ENCODE measurements at regions not wholly inside any gene's neighbourhood (a gene's known extent, or its start where the extent isn't known, plus 50 kb on each side); places are given as distances from the start of the nearest gene placed in this dataset.

DNA sequence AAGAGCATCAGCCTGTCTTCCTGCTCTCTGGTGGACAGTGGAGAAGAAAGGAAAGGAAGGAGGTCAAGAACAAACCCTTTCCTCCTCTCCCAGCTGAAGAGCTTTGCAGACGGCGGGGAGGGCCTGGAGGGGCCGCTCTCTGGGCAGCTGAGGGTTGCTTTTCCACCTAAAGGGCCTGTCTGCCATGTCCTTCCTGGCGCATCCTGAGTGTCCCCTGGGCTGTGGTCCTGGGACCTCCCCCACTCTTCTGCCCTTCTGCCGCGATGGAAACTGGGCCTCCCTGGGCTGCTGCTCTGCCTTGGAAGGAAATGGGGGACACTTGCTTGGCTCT is 107.0 kb downstream of the ETS2 start:
- ChIA-PET POLR2A (ENCODE audit: unreplicated experiment) (no interaction called here), CTCF (no interaction called here)
- Histone ChIP-seq H3K4ac (ENCODE audit: low read depth, low read length) (peak overlapping the region; percentile 58), H3K14ac (replicated peaks; ENCODE audit: low read depth, low read length) (no peak overlapping the region), H2AFZ (replicated peaks; ENCODE audit: low read length, poor library complexity) (peak overlapping the region; percentile 68), H3K4me3 (ENCODE audit: insufficient read depth, low read depth, low read length) (no peak overlapping the region), H3K4me1 (ENCODE audit: control insufficient read depth, insufficient read depth, low read length) (peaks cover 17% of the 10 kb centered on the region), H2BK20ac (ENCODE audit: low read depth, low read length) (peak overlapping the region; percentile 75), H4K8ac (ENCODE audit: low read depth in 2 of 2, low read length in 2 of 2) (no peak overlapping the region; a peak in 1 of 4 replicates), H2AK9ac (replicated peaks; ENCODE audit: low read depth, low read length, poor library complexity) (peak overlapping the region; percentile 71), H3K27me3 (ENCODE audit: control insufficient read depth, insufficient read depth, low read length) (no peaks in the 10 kb centered on the region), H2BK15ac (ENCODE audit: low read depth, low read length) (peak overlapping the region; percentile 25; the same call in 1 of the 3 replicates), H3K23ac (ENCODE audit: low read depth, low read length) (no peak overlapping the region), H4K91ac (ENCODE audit: insufficient read depth, low read depth, low read length) (peak overlapping the region; percentile 31), H3K27ac (ENCODE audit: insufficient read depth, low read length) (no peak overlapping the region), H3K79me1 (ENCODE audit: low read depth in 1 of 2, low read length in 2 of 2) (no peaks in the 10 kb centered on the region), H3K18ac (ENCODE audit: low read depth, low read length) (no peak overlapping the region; the same call in 1 of the 2 replicates), H2AK5ac (ENCODE audit: low read depth, low read length) (peak overlapping the region; percentile 37), H3K36me3 (ENCODE audit: control insufficient read depth, insufficient read depth, low read length) (no peaks in the 10 kb centered on the region), H2BK120ac (ENCODE audit: low read depth, low read length) (peak overlapping the region; percentile 65), H4K5ac (ENCODE audit: low read depth, low read length) (no peak overlapping the region), H3K9me1 (ENCODE audit: insufficient read depth, low read length) (peaks cover 14% of the 10 kb centered on the region), H3K4me2 (ENCODE audit: low read depth, low read length) (no peak overlapping the region), H2BK5ac (ENCODE audit: low read depth, low read length, poor library complexity, severe bottlenecking) (no peak overlapping the region), H4K20me1 (ENCODE audit: insufficient read depth, low read length) (no peaks in the 10 kb centered on the region), H3K9ac (ENCODE audit: low read depth, low read length) (no peak overlapping the region), H3K9me3 (ENCODE audit: control insufficient read depth, insufficient read depth, low read length) (no peaks in the 10 kb centered on the region), H3K56ac (ENCODE audit: extremely low read depth, insufficient read depth, low read length) (no peak overlapping the region)
- TF ChIP-seq SMC3 (IDR thresholded peaks at IDR 0.05; ENCODE audit: low read depth, low read length), result no peak
- TF ChIP-seq BHLHE40 (IDR thresholded peaks at IDR 0.05; ENCODE audit: low read depth, low read length), result no peak
- no peak for TF ChIP-seq RCOR1 (IDR thresholded peaks at IDR 0.05; ENCODE audit: insufficient replicate concordance, low read length)
- TF ChIP-seq RFX5 (IDR thresholded peaks at IDR 0.05; ENCODE audit: low read depth, low read length), result no peak
- no peak for TF ChIP-seq CEBPB (IDR thresholded peaks at IDR 0.05; ENCODE audit: low read depth, low read length)
- TF ChIP-seq, protein P1, sequence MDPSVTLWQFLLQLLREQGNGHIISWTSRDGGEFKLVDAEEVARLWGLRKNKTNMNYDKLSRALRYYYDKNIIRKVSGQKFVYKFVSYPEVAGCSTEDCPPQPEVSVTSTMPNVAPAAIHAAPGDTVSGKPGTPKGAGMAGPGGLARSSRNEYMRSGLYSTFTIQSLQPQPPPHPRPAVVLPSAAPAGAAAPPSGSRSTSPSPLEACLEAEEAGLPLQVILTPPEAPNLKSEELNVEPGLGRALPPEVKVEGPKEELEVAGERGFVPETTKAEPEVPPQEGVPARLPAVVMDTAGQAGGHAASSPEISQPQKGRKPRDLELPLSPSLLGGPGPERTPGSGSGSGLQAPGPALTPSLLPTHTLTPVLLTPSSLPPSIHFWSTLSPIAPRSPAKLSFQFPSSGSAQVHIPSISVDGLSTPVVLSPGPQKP (IDR thresholded peaks at IDR 0.05; ENCODE audit: borderline replicate concordance, low read depth, low read length), result no peak
- no peak for TF ChIP-seq MAFK (IDR thresholded peaks at IDR 0.05; ENCODE audit: low read depth, low read length)
- no peak for TF ChIP-seq NFE2L2 (IDR thresholded peaks at IDR 0.05; ENCODE audit: low read depth, low read length)
- no peak for TF ChIP-seq POLR2A (IDR thresholded peaks at IDR 0.05; ENCODE audit: low read depth, low read length)
- TF ChIP-seq, protein P2, sequence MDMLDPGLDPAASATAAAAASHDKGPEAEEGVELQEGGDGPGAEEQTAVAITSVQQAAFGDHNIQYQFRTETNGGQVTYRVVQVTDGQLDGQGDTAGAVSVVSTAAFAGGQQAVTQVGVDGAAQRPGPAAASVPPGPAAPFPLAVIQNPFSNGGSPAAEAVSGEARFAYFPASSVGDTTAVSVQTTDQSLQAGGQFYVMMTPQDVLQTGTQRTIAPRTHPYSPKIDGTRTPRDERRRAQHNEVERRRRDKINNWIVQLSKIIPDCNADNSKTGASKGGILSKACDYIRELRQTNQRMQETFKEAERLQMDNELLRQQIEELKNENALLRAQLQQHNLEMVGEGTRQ (IDR thresholded peaks at IDR 0.05; ENCODE audit: low read depth, low read length), result no peak
- TF ChIP-seq MAZ (IDR thresholded peaks at IDR 0.05; ENCODE audit: borderline replicate concordance, low read depth, low read length), result no peak
- TF ChIP-seq, protein P3, sequence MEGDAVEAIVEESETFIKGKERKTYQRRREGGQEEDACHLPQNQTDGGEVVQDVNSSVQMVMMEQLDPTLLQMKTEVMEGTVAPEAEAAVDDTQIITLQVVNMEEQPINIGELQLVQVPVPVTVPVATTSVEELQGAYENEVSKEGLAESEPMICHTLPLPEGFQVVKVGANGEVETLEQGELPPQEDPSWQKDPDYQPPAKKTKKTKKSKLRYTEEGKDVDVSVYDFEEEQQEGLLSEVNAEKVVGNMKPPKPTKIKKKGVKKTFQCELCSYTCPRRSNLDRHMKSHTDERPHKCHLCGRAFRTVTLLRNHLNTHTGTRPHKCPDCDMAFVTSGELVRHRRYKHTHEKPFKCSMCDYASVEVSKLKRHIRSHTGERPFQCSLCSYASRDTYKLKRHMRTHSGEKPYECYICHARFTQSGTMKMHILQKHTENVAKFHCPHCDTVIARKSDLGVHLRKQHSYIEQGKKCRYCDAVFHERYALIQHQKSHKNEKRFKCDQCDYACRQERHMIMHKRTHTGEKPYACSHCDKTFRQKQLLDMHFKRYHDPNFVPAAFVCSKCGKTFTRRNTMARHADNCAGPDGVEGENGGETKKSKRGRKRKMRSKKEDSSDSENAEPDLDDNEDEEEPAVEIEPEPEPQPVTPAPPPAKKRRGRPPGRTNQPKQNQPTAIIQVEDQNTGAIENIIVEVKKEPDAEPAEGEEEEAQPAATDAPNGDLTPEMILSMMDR (conservative IDR thresholded peaks at IDR 0.05; ENCODE audit: low read depth, low read length), result no peak
- no peak for TF ChIP-seq MXI1 (IDR thresholded peaks at IDR 0.05; ENCODE audit: borderline replicate concordance, low read depth, low read length)
- TF ChIP-seq FOS (IDR thresholded peaks at IDR 0.05; ENCODE audit: low read depth, low read length), result no peak
- TF ChIP-seq CHD1 (IDR thresholded peaks at IDR 0.05; ENCODE audit: low read depth, low read length), result no peak
- TF ChIP-seq RAD21 (IDR thresholded peaks at IDR 0.05; ENCODE audit: low read length), result no peak
- 80% methylated on average over 1 of the region's 6 CpGs; no CpG with 5 or more reads in 1 of the 2 experiments for WGBS, 2 experiments (ENCODE audit: extremely low coverage in 2 of 2, insufficient read length in 1 of 2)
- dilution Hi-C loops (cut with HindIII; ENCODE audit: low sequenced_read_pairs, unreplicated experiment), result no loop called here
- intact Hi-C loops (cut with micrococcal nuclease), result loop anchor here (2.0 to 10.0 kb wide), 3 partner anchors 105 to 214 kb away; partner anchors contain the start of gene ETS2
- DNase-seq, result no peak
- ATAC-seq (ENCODE audit: low read depth), result no peak
- in situ Hi-C loops (cut with MboI; ENCODE audit: low sequenced_read_pairs), result no loop called here
- no TSS peak for BruUV-seq (replicated peaks)
